ENCODE measurements at regions not wholly inside any gene's neighbourhood (a gene's known extent, or its start where the extent isn't known, plus 50 kb on each side); places are given as distances from the start of the nearest gene placed in this dataset.

DNA sequence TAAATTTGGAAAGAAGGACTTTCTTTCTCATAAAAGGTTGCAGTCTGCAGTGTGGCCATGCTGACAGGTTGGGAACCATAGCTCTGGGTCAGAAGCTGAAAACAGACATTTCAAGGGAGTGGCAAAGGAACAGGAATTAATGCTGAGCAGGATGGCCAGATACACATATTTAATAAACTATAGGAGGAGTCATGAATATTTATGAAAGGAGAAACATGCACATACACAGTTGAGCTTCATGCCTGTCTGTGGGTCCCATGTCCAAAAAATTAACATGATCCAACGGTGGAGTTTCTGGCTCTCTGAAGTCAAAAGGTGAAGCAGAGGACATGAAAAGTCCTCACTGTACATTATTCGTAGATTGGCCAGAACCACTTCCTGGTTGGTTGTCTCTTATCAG is 2556.0 kb downstream of the PCDH9 start:
- Histone ChIP-seq H3K79me2 (ENCODE audit: low read length) (no peaks in the 10 kb centered on the region), H2AFZ (ENCODE audit: low read depth, low read length) (peak overlapping the region; percentile 79), H3K27me3 (ENCODE audit: low read depth, low read length) (no peaks in the 10 kb centered on the region), H3K9me3 (ENCODE audit: insufficient read depth, low read length) (no peaks in the 10 kb centered on the region), H3K4me3 (ENCODE audit: low read length) (0 out of 2 replicates have a peak overlapping the region, but pooled peaks have one; percentile 12), H3K4me1 (ENCODE audit: low read length) (peaks cover 11% of the 10 kb centered on the region), H3K36me3 (replicated peaks; ENCODE audit: low read depth, low read length) (no peaks in the 10 kb centered on the region), H3K4me2 (ENCODE audit: low read length) (peak overlapping the region; percentile 13), H3K9ac (ENCODE audit: low read length) (no peak overlapping the region), H3K27ac (ENCODE audit: low read length) (no peak overlapping the region), H4K20me1 (ENCODE audit: insufficient read depth, low read length) (no peaks in the 10 kb centered on the region)
- TF ChIP-seq, protein P1, sequence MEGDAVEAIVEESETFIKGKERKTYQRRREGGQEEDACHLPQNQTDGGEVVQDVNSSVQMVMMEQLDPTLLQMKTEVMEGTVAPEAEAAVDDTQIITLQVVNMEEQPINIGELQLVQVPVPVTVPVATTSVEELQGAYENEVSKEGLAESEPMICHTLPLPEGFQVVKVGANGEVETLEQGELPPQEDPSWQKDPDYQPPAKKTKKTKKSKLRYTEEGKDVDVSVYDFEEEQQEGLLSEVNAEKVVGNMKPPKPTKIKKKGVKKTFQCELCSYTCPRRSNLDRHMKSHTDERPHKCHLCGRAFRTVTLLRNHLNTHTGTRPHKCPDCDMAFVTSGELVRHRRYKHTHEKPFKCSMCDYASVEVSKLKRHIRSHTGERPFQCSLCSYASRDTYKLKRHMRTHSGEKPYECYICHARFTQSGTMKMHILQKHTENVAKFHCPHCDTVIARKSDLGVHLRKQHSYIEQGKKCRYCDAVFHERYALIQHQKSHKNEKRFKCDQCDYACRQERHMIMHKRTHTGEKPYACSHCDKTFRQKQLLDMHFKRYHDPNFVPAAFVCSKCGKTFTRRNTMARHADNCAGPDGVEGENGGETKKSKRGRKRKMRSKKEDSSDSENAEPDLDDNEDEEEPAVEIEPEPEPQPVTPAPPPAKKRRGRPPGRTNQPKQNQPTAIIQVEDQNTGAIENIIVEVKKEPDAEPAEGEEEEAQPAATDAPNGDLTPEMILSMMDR (IDR thresholded peaks at IDR 0.05; ENCODE audit: low read depth, low read length) = no peak
- no peak for TF ChIP-seq EZH2phosphoT487 (IDR thresholded peaks at IDR 0.05; ENCODE audit: low read depth)

DNA sequence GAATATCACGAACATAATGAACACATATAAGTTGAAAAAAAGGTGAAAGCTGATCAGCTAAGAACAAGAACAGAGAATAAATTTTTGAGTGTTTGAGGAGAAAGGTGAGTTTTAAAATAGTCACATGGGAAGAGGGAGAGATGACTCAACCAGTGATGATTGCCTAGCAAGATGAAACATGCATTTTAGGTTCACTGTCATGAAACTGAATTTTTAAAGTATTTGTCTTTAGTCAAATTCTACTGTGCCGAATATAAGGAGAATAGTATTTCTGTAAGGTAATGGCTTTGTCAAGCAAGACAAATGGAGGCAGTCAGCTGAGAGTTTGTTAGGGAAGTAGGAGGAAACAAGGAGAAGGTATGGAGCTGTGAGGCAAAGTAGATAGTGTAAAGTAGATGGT is 2557.4 kb downstream of the PCDH9 start:
- Histone ChIP-seq H3K27me3 (ENCODE audit: low read depth, low read length) (no peaks in the 10 kb centered on the region), H3K4me3 (ENCODE audit: low read length) (no peak overlapping the region), H3K4me1 (ENCODE audit: low read length) (peaks cover 11% of the 10 kb centered on the region), H3K9me3 (ENCODE audit: insufficient read depth, low read length) (no peaks in the 10 kb centered on the region), H3K4me2 (ENCODE audit: low read length) (peak overlapping the region; percentile 20; the same call in 1 of the 2 replicates), H2AFZ (ENCODE audit: low read depth, low read length) (no peak overlapping the region), H3K9ac (ENCODE audit: low read length) (no peak overlapping the region), H3K36me3 (replicated peaks; ENCODE audit: low read depth, low read length) (no peaks in the 10 kb centered on the region), H3K27ac (ENCODE audit: low read length) (no peak overlapping the region), H3K79me2 (ENCODE audit: low read length) (no peaks in the 10 kb centered on the region), H4K20me1 (ENCODE audit: insufficient read depth, low read length) (no peaks in the 10 kb centered on the region)
- TF ChIP-seq EZH2phosphoT487 (IDR thresholded peaks at IDR 0.05; ENCODE audit: low read depth) = no peak
- TF ChIP-seq, protein P1 (IDR thresholded peaks at IDR 0.05; ENCODE audit: low read depth, low read length) = no peak

DNA sequence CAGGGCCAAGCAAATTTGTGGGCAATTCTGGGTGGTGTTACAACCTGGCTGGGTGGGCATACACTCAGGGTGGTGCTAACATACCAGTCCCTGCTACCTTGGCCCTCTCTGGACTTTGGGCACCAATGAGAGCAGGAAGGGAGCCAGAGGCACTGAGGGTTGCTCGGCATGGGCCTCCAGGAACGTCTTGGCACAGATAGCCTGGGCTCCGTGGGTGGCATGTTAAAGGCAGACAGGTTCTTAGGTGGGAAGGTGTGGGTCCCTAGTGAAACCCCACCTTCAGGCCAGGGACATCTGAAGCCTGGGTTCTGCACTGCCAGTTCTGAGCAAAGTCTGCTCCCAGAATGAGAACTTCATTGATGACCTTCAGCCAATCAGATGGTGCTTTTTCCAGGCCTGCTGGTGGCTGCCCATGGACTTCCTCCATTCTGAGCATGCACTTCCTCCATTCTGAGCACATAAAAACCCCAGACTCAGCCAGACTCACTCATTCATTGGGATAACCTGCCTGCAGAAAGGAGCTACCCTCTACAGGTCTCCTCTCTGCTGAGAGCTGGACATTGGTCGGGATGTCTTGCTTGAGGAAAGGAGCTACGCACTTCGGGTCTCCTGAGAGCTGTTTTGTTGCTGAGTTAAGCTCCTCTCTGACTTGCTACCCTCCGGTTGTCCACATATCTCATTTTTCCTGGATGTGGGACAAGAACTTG is 2567.1 kb downstream of the PCDH9 start:
- no peak overlapping the region for H3K27ac ChIP-seq (ENCODE audit: low read length)
- TF ChIP-seq EZH2phosphoT487 (IDR thresholded peaks at IDR 0.05; ENCODE audit: low read depth) = no peak
- TF ChIP-seq, protein P1 (IDR thresholded peaks at IDR 0.05; ENCODE audit: low read depth, low read length) = no peak

DNA sequence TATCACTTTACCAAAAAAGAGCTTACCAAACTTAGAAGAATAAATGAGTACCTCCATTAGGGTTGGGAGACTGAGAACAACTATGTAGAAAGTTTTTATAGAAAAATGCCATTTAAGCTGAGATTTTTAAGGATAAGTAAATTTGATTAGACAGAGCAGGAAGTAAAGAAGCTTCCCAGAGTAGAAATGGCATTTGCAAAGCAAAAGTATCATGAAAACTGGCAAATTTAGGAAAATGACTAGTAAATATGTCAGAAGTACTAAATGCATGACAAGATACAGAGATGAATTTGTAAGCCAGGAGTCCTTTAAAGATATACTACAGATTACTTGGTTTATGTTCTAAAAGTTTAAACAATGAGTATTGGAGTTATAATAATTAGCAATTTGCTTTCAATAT is 2581.8 kb downstream of the PCDH9 start:
- Histone ChIP-seq H2AFZ (ENCODE audit: low read depth, low read length) (no peak overlapping the region), H3K36me3 (replicated peaks; ENCODE audit: low read depth, low read length) (no peaks in the 10 kb centered on the region), H3K4me1 (ENCODE audit: low read length) (peaks cover 5% of the 10 kb centered on the region), H3K79me2 (ENCODE audit: low read length) (no peaks in the 10 kb centered on the region), H3K9me3 (ENCODE audit: insufficient read depth, low read length) (no peaks in the 10 kb centered on the region), H3K9ac (ENCODE audit: low read length) (no peak overlapping the region), H4K20me1 (ENCODE audit: insufficient read depth, low read length) (no peaks in the 10 kb centered on the region), H3K27me3 (ENCODE audit: low read depth, low read length) (no peaks in the 10 kb centered on the region), H3K4me2 (ENCODE audit: low read length) (no peak overlapping the region), H3K4me3 (ENCODE audit: low read length) (no peak overlapping the region), H3K27ac (ENCODE audit: low read length) (no peak overlapping the region)
- TF ChIP-seq, protein P1 (IDR thresholded peaks at IDR 0.05; ENCODE audit: low read depth, low read length) = no peak
- no peak for TF ChIP-seq EZH2phosphoT487 (IDR thresholded peaks at IDR 0.05; ENCODE audit: low read depth)

More for the DNA sequence above, 2567.1 kb downstream of the PCDH9 start:
- H3K4me1 ChIP-seq (ENCODE audit: low read length) = no peaks in the 10 kb centered on the region
- no peak overlapping the region for H3K4me2 ChIP-seq (ENCODE audit: low read length)
- H2AFZ ChIP-seq (ENCODE audit: low read depth, low read length) = no peak overlapping the region
- no peak overlapping the region for H3K4me3 ChIP-seq (ENCODE audit: low read length)
- no peak overlapping the region for H3K9ac ChIP-seq (ENCODE audit: low read length)
- no peaks in the 10 kb centered on the region for H3K9me3 ChIP-seq (ENCODE audit: insufficient read depth, low read length)
- H3K79me2 ChIP-seq (ENCODE audit: low read length) = no peaks in the 10 kb centered on the region
- H4K20me1 ChIP-seq (ENCODE audit: insufficient read depth, low read length) = no peaks in the 10 kb centered on the region
- H3K36me3 ChIP-seq (replicated peaks; ENCODE audit: low read depth, low read length) = no peaks in the 10 kb centered on the region
- H3K27me3 ChIP-seq (ENCODE audit: low read depth, low read length) = no peaks in the 10 kb centered on the region
